GM12874 (cell line): ENCODE measurements at regions not wholly inside any gene's neighbourhood (a gene's known extent, or its start where the extent isn't known, plus 50 kb on each side); places are given as distances from the start of the nearest gene placed in this dataset.

ENCODE experiments used
- CTCF ChIP-seq: IDR thresholded peaks from 2 replicates; pipeline ENCODE4 v1.5.1; 2011; ENCODE audit warnings: low read depth, mild to moderate bottlenecking, control low read depth, low read length, moderate library complexity; ENCODE audit not compliant: insufficient read depth

GRCh38 chr2:64845273-64845905 lies 143.8 kb upstream of the SLC1A4 start:
- no peak for TF ChIP-seq CTCF

- no peak for TF ChIP-seq CTCF
Measured at GRCh38 chr2:64846177-64846576, 143.0 kb upstream of the SLC1A4 start.

GRCh38 chr2:64847930-64848329 lies 141.3 kb upstream of the SLC1A4 start:
- no peak for TF ChIP-seq CTCF

- no peak for TF ChIP-seq CTCF
Measured at GRCh38 chr2:64848363-64848762, 140.8 kb upstream of the SLC1A4 start.

GRCh38 chr2:64848945-64849344 lies 140.3 kb upstream of the SLC1A4 start:
- TF ChIP-seq CTCF, result no peak

- no peak for TF ChIP-seq CTCF
Measured at GRCh38 chr2:64850642-64851041, 138.6 kb upstream of the SLC1A4 start.

- TF ChIP-seq CTCF, result no peak
Measured at GRCh38 chr2:64852771-64853241, 136.4 kb upstream of the SLC1A4 start.
